ENCODE measurements at regions not wholly inside any gene's neighbourhood (a gene's known extent, or its start where the extent isn't known, plus 50 kb on each side); places are given as distances from the start of the nearest gene placed in this dataset.

DNA sequence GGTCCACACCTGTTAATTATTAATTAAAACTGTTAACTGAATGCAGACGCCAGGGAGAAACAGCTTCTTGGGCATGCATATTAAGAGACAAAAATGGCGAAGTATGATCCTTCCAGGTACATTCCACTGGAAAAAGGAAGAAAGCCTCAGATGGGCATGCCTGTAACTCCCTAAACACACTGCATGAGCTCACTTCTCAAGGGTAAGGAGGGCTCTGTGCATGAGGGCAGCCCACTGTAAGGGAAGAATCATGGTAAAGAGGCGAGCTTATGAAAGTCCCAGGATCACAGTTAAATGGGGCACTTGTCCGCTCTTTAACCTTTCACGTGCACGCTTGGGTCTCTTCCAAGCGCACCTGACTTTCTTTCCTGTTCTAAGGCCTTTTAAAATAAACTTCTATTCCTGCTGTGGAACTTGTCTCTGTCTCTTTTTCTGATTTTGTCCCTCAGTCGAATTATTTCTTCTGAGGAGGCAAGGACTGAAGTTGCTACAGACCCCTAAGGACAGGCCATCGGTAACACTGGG is 321.7 kb downstream of the PPP1R2C start:
- no peak overlapping the region for H3K27ac ChIP-seq
- DNase-seq: no peak
- no peaks in the 10 kb centered on the region for H3K36me3 ChIP-seq
- TF ChIP-seq POLR2AphosphoS5 (IDR thresholded peaks at IDR 0.05) (no peak), POLR2A (IDR thresholded peaks at IDR 0.05) (no peak), EP300 (IDR thresholded peaks at IDR 0.05) (no peak)
- TF ChIP-seq, protein P1, sequence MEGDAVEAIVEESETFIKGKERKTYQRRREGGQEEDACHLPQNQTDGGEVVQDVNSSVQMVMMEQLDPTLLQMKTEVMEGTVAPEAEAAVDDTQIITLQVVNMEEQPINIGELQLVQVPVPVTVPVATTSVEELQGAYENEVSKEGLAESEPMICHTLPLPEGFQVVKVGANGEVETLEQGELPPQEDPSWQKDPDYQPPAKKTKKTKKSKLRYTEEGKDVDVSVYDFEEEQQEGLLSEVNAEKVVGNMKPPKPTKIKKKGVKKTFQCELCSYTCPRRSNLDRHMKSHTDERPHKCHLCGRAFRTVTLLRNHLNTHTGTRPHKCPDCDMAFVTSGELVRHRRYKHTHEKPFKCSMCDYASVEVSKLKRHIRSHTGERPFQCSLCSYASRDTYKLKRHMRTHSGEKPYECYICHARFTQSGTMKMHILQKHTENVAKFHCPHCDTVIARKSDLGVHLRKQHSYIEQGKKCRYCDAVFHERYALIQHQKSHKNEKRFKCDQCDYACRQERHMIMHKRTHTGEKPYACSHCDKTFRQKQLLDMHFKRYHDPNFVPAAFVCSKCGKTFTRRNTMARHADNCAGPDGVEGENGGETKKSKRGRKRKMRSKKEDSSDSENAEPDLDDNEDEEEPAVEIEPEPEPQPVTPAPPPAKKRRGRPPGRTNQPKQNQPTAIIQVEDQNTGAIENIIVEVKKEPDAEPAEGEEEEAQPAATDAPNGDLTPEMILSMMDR (IDR thresholded peaks at IDR 0.05): no peak
- H3K4me3 ChIP-seq: no peak overlapping the region
- 88 to 90% methylated on average over 9 of the region's 9 CpGs for WGBS, 2 donors
- no peaks in the 10 kb centered on the region for H3K27me3 ChIP-seq
- H3K9me3 ChIP-seq: no peaks in the 10 kb centered on the region
- H3K4me1 ChIP-seq: no peaks in the 10 kb centered on the region
- intact Hi-C loops (cut with DNase I): no loop called here

DNA sequence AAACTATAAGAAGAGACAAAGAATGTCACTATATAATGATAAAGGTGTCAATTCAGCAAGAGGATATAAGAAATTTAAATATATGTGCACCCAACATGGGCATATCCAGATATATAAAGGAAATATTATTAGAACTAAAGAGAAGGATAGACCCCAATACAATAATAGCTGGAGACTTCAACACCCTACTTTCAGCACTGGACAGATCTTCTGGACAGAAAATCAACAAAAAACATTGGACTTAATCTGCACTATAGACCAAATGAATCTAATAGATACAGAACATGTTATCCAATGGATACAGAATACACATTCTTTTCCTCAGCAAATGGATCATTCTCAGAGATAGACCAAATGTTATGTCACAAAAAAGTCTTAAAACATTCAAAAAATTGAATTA is 327.7 kb downstream of the PPP1R2C start:
- H3K36me3 ChIP-seq: no peaks in the 10 kb centered on the region
- DNase-seq: no peak
- H3K27ac ChIP-seq: no peak overlapping the region
- TF ChIP-seq, protein P1 (IDR thresholded peaks at IDR 0.05): no peak
- intact Hi-C loops (cut with DNase I): no loop called here
- no peaks in the 10 kb centered on the region for H3K9me3 ChIP-seq
- H3K4me3 ChIP-seq: no peak overlapping the region
- no peaks in the 10 kb centered on the region for H3K4me1 ChIP-seq
- H3K27me3 ChIP-seq: no peaks in the 10 kb centered on the region

DNA sequence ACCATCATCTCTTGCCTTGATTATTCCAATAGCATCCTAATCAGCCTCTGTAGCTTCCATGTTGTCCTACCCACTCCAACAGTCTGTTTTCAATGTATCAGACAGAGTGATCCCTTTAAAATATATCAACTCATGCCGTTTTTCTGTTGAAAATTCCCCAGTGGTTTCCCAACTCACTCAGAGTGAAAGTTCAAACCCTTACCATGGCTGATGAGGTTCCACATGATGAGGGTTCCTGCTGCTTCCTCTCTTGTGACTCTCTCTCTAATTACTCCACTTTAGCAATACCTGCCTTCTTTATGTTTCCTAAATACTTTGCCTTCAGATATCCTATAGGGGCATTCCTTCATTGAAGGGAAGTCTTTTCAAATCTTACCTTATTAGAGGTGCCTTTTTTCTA is 334.7 kb downstream of the PPP1R2C start:
- H3K4me3 ChIP-seq: no peak overlapping the region
- no peaks in the 10 kb centered on the region for H3K9me3 ChIP-seq
- 75 to 76% methylated on average over 1 of the region's 1 CpG for WGBS, 2 donors
- TF ChIP-seq, protein P1 (IDR thresholded peaks at IDR 0.05): no peak
- TF ChIP-seq EP300 (IDR thresholded peaks at IDR 0.05) (no peak), POLR2A (IDR thresholded peaks at IDR 0.05) (no peak), POLR2AphosphoS5 (IDR thresholded peaks at IDR 0.05) (no peak)
- no peaks in the 10 kb centered on the region for H3K4me1 ChIP-seq
- no peaks in the 10 kb centered on the region for H3K36me3 ChIP-seq
- no peak overlapping the region for H3K27ac ChIP-seq
- no peaks in the 10 kb centered on the region for H3K27me3 ChIP-seq
- DNase-seq: no peak
- intact Hi-C loops (cut with DNase I): no loop called here

DNA sequence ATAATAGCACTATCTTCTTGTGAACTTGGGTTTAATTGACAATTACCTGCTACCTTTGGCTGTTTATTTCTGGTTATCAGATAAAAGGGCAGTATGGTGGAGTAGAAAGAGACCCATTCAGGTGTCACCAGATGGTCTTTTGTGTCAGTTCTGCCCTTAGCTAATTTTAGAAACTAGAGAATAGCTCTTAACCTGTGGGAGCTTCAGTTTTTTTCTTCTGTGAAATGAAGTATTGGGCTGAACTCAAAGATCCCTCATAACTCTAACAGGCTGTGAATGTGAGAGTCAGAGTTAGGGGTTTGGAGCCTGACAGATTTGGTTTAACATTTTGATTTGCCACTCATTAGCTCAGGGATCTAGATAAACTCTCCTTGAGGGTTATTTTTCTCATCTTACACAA is 335.2 kb downstream of the PPP1R2C start:
- TF ChIP-seq, protein P1 (IDR thresholded peaks at IDR 0.05): no peak
- TF ChIP-seq POLR2A (IDR thresholded peaks at IDR 0.05): no peak
- TF ChIP-seq POLR2AphosphoS5 (IDR thresholded peaks at IDR 0.05): no peak
- TF ChIP-seq EP300 (IDR thresholded peaks at IDR 0.05): no peak
- no peak for DNase-seq
- intact Hi-C loops (cut with DNase I): no loop called here
- no peaks in the 10 kb centered on the region for H3K27me3 ChIP-seq
- H3K9me3 ChIP-seq: no peaks in the 10 kb centered on the region
- no peak overlapping the region for H3K27ac ChIP-seq
- no peak overlapping the region for H3K4me3 ChIP-seq
- no peaks in the 10 kb centered on the region for H3K36me3 ChIP-seq
- no peaks in the 10 kb centered on the region for H3K4me1 ChIP-seq

DNA sequence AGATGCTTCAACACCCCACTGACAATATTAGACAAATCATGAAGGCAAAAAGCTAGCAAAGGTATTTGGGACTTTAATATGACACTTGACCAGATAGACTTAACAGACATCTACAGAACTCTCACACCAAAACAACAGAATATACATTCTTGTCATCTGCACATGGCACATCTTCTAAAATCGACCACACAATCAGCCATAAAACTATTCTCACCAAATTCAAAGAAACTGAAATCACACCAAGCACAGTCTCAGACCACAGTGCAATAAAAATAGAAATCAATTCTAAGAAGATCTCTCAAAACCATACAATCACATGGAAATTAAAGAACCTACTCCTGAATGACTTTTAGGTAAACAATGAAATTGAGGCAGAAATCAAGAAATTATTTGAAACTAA is 340.8 kb downstream of the PPP1R2C start:
- WGBS, 2 donors: 54 to 84% methylated on average over 1 of the region's 1 CpG
- Histone ChIP-seq H3K36me3 (no peaks in the 10 kb centered on the region), H3K27me3 (no peaks in the 10 kb centered on the region), H3K4me1 (no peaks in the 10 kb centered on the region), H3K9me3 (no peaks in the 10 kb centered on the region), H3K27ac (no peak overlapping the region), H3K4me3 (no peak overlapping the region)
- no peak for TF ChIP-seq POLR2AphosphoS5 (IDR thresholded peaks at IDR 0.05)
- TF ChIP-seq POLR2A (IDR thresholded peaks at IDR 0.05): no peak
- TF ChIP-seq EP300 (IDR thresholded peaks at IDR 0.05): no peak
- TF ChIP-seq, protein P1 (IDR thresholded peaks at IDR 0.05): no peak
- no peak for DNase-seq
- intact Hi-C loops (cut with DNase I): no loop called here

All from sigmoid colon (tissue), 6 donors.